WERI-Rb-1 (cell line): ENCODE measurements at regions not wholly inside any gene's neighbourhood (a gene's known extent, or its start where the extent isn't known, plus 50 kb on each side); places are given as distances from the start of the nearest gene placed in this dataset.

Source experiments
- DNase-seq: peaks from one replicate; pipeline ENCODE4 v3.0.0-alpha.2; 2020
- H3K27ac ChIP-seq: fragments of 250-450 bp; sonication (Bioruptor Pico); 2 replicates; pipeline ENCODE4 v1.5.1; 2020; ENCODE audit warnings: mild to moderate bottlenecking, moderate library complexity
- H3K27me3 ChIP-seq: fragments of 250-450 bp; sonication (Bioruptor Pico); 2 replicates; pipeline ENCODE4 v1.5.1; 2021; ENCODE audit warnings: mild to moderate bottlenecking, low read depth, moderate library complexity; ENCODE audit not compliant: insufficient read depth, severe bottlenecking
- H3K36me3 ChIP-seq: fragments of 250-450 bp; sonication (Bioruptor Pico); 2 replicates; pipeline ENCODE4 v1.5.1; 2020; ENCODE audit warnings: mild to moderate bottlenecking, moderate library complexity
- H3K4me3 ChIP-seq: 2 replicates; pipeline ENCODE4 v1.5.1; 2011; ENCODE audit warnings: low read depth, mild to moderate bottlenecking, control low read depth, low read length
- H3K9me3 ChIP-seq: fragments of 250-450 bp; sonication (Bioruptor Pico); 2 replicates; pipeline ENCODE4 v1.5.1; 2021; ENCODE audit warnings: mild to moderate bottlenecking, moderate library complexity; ENCODE audit not compliant: severe bottlenecking
- TF ChIP-seq, protein P1 (sequence below): IDR thresholded peaks from 2 replicates; pipeline ENCODE4 v1.5.1; 2011; ENCODE audit warnings: low read depth, mild to moderate bottlenecking, control low read depth, inconsistent platforms, low read length

DNA sequence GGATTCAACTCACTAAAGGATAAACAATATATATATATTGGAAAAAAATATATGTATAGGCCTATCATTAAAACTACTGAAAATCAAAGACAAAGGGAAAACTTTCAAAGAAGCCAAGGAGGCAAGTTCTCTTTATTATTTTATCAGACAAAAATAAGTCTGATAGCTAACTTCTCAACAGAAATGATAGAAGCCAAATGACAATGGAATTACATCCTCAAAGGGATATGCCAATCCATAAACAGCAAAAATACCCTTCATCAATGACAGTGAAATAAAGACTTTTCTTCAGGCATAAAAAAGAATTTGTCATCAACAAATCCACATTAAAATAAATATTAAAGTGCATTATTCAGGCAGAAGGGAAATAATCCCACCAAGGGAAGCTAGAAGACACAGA is 393.4 kb downstream of the ZFHX3 start:
- no peaks in the 10 kb centered on the region for H3K36me3 ChIP-seq
- no peak overlapping the region for H3K4me3 ChIP-seq
- no peaks in the 10 kb centered on the region for H3K27me3 ChIP-seq
- no peak for DNase-seq
- no peak overlapping the region for H3K27ac ChIP-seq
- no peaks in the 10 kb centered on the region for H3K9me3 ChIP-seq
- TF ChIP-seq, protein P1, sequence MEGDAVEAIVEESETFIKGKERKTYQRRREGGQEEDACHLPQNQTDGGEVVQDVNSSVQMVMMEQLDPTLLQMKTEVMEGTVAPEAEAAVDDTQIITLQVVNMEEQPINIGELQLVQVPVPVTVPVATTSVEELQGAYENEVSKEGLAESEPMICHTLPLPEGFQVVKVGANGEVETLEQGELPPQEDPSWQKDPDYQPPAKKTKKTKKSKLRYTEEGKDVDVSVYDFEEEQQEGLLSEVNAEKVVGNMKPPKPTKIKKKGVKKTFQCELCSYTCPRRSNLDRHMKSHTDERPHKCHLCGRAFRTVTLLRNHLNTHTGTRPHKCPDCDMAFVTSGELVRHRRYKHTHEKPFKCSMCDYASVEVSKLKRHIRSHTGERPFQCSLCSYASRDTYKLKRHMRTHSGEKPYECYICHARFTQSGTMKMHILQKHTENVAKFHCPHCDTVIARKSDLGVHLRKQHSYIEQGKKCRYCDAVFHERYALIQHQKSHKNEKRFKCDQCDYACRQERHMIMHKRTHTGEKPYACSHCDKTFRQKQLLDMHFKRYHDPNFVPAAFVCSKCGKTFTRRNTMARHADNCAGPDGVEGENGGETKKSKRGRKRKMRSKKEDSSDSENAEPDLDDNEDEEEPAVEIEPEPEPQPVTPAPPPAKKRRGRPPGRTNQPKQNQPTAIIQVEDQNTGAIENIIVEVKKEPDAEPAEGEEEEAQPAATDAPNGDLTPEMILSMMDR = no peak

DNA sequence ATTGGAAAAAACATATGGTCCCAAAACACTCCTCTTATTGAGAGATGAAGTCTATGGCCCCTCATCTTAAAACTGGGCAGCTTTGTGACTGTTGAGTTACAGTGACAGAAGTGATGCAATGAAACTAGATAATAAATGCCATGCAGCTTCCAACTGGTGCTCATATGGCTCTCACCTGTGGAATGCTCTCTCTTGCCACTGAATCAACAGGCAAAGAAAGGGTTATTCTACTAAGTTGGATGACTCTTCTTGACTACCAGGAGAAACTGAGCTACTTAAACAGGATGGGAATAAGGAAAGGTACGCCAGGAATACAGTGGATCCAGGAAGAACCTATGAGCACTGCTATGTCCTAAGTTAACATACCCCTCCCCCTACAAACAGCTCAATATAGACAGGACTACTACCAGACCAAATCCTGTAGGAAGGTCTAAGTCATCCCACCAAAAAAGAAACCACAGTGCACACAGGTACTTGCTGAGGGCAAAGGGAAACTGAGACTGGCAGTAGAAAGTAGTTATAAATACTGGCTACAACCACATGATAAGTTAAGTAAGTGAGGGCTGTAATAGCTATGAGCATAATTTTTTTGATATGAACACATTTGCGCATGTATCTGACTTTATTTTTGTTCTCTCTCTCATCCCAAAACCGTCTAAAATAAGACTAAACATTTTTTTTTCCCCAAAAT is 398.5 kb downstream of the ZFHX3 start:
- H3K27me3 ChIP-seq = no peaks in the 10 kb centered on the region
- H3K4me3 ChIP-seq = no peak overlapping the region
- no peaks in the 10 kb centered on the region for H3K9me3 ChIP-seq
- no peak overlapping the region for H3K27ac ChIP-seq
- TF ChIP-seq, protein P1 = no peak
- no peaks in the 10 kb centered on the region for H3K36me3 ChIP-seq
- no peak for DNase-seq

DNA sequence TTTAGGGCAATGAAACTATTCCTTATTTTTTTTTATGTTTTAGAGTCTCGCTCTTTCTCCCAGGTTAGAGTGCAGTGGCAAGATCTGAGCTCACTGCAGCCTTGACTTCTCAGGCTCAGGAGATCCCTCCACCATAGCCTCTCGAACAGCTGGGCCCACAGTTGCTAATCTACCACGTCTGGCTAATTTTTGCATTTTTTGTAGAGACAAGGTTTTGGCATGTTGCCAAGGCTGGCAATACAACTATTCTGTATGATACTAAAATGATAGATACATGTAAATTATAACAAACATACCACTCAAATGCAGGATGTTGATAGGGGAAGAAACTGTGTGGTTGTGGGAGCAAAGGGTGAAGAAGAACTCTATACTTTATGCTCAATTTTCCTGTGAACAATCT is 401.3 kb downstream of the ZFHX3 start:
- Histone ChIP-seq H3K27me3 (no peaks in the 10 kb centered on the region), H3K36me3 (no peaks in the 10 kb centered on the region), H3K9me3 (no peaks in the 10 kb centered on the region), H3K4me3 (no peak overlapping the region), H3K27ac (no peak overlapping the region)
- TF ChIP-seq, protein P1 = no peak
- DNase-seq = no peak

DNA sequence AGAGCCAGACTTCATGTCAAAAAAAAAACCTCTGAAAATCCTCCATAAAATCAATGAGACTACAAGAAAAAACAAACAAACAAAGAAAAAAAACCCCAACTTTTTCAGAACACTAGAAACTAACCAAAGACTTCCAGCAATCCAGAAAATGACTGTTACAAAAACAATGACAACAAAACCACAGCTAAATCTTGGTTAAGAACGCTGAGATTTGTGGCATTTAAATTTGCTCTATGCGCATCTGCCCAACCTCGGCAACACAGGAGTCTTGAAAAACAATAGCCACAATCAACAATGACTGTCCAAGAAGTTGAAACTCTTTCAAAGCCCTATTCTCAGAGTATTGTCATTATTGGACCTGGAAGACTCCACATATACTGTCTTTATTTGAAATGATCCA is 402.4 kb downstream of the ZFHX3 start:
- Histone ChIP-seq H3K36me3 (no peaks in the 10 kb centered on the region), H3K27ac (no peak overlapping the region), H3K27me3 (no peaks in the 10 kb centered on the region), H3K9me3 (no peaks in the 10 kb centered on the region), H3K4me3 (no peak overlapping the region)
- no peak for DNase-seq
- TF ChIP-seq, protein P1 = no peak

DNA sequence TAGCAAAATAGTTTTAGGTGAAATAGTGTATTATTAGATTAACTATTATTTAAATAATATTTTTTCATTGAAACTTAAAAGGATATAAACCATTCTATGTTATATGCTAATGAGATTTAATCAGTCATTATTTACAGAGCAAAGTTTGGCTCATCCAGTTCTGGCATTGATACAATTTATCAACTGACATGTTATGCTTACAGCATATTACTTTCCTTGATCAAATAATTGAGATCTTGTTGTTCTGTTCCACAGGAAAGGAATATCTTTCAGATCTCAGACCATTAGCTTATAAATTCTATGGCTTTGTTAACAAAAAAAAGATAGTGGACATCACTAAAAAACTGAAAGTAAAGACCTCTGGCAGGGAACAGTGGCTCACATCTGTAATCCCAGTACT is 403.0 kb downstream of the ZFHX3 start:
- H3K4me3 ChIP-seq = no peak overlapping the region
- no peaks in the 10 kb centered on the region for H3K9me3 ChIP-seq

DNA sequence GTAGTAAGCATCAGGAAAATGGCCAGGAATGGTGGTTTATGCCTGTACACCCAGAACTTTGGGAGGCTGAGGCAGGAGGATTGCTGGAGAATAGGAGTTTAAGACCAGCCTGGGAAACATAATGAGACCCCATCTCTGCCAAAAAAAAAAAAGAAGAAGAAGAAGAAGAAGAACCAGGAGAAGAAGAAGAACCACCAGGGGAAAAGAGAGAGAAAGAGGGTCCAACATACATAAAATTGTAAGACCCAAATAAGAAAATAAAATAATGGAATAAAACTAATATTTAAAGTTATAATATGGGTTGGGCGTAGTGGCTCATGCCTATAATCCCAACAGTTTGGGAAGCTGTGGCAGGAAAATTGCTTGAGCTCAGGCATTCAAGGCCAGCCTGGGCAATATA is 408.4 kb downstream of the ZFHX3 start:
- no peaks in the 10 kb centered on the region for H3K36me3 ChIP-seq
- TF ChIP-seq, protein P1 = no peak
- H3K9me3 ChIP-seq = peaks cover 2% of the 10 kb centered on the region
- no peak overlapping the region for H3K27ac ChIP-seq
- no peak overlapping the region for H3K4me3 ChIP-seq
- H3K27me3 ChIP-seq = no peaks in the 10 kb centered on the region
- DNase-seq = no peak

More for the DNA sequence above, 403.0 kb downstream of the ZFHX3 start:
- no peaks in the 10 kb centered on the region for H3K36me3 ChIP-seq
- H3K27ac ChIP-seq = no peak overlapping the region
- TF ChIP-seq, protein P1 = no peak
- DNase-seq = no peak
- no peaks in the 10 kb centered on the region for H3K27me3 ChIP-seq
